ENCODE measurements at regions not wholly inside any gene's neighbourhood (a gene's known extent, or its start where the extent isn't known, plus 50 kb on each side); places are given as distances from the start of the nearest gene placed in this dataset.

GRCh38 chr10:29733323-29733722 is 98.6 kb upstream of the SVIL start:
- TF ChIP-seq CTCF (IDR thresholded peaks at IDR 0.05; ENCODE audit: low read depth, low read length, missing input control): no peak
- TF ChIP-seq JUND (IDR thresholded peaks at IDR 0.05): no peak
- TF ChIP-seq TAF1 (conservative IDR thresholded peaks at IDR 0.05): no peak
- TF ChIP-seq MAX (IDR thresholded peaks at IDR 0.05): no peak
- TF ChIP-seq REST (IDR thresholded peaks at IDR 0.05): no peak
- TF ChIP-seq GABPA (IDR thresholded peaks at IDR 0.05 in 1 of 2, conservative IDR thresholded peaks at IDR 0.05 in 1 of 2): no peak
- TF ChIP-seq ZBTB33 (IDR thresholded peaks at IDR 0.05): no peak
- TF ChIP-seq YY1 (IDR thresholded peaks at IDR 0.05): no peak
- TF ChIP-seq RAD21 (IDR thresholded peaks at IDR 0.05): no peak
- no peak for TF ChIP-seq HNF4G (IDR thresholded peaks at IDR 0.05)
- TF ChIP-seq ATF3 (IDR thresholded peaks at IDR 0.05): no peak
- no peak for TF ChIP-seq SP1 (IDR thresholded peaks at IDR 0.05)
- TF ChIP-seq EGR1 (IDR thresholded peaks at IDR 0.05; ENCODE audit: low read depth in 2 of 2): no peak
